Endodermal cell (in vitro differentiated cells): ENCODE measurements at regions not wholly inside any gene's neighbourhood (a gene's known extent, or its start where the extent isn't known, plus 50 kb on each side); places are given as distances from the start of the nearest gene placed in this dataset.

Source experiments
- DNase-seq: peaks from one replicate; pipeline ENCODE4 v3.0.0-alpha.2; 2017
- H3K27ac ChIP-seq: 2 replicates; pipeline ENCODE4 v1.5.1; 2013; ENCODE audit warnings: mild to moderate bottlenecking, low read depth, low read length, moderate library complexity
- H3K27me3 ChIP-seq: 2 replicates; pipeline ENCODE4 v1.6.1; 2013; ENCODE audit warnings: mild to moderate bottlenecking, low read length, moderate library complexity; ENCODE audit not compliant: insufficient read depth, control insufficient read depth, poor library complexity, severe bottlenecking
- H3K36me3 ChIP-seq: 2 replicates; pipeline ENCODE4 v1.7.0; 2013; ENCODE audit warnings: mild to moderate bottlenecking, low read length, moderate library complexity; ENCODE audit not compliant: control insufficient read depth, insufficient read depth
- H3K4me1 ChIP-seq: one replicate; pipeline ENCODE4 v1.7.0; 2013; ENCODE audit warnings: low read length; ENCODE audit not compliant: control insufficient read depth, insufficient read depth
- H3K4me3 ChIP-seq: 2 replicates; pipeline ENCODE4 v1.5.1; 2013; ENCODE audit warnings: mild to moderate bottlenecking, low read length, moderate library complexity
- H3K9ac ChIP-seq: 2 replicates; pipeline ENCODE4 v1.6.1; 2013; ENCODE audit warnings: mild to moderate bottlenecking, low read length, moderate library complexity; ENCODE audit not compliant: poor library complexity, severe bottlenecking; ENCODE audit errors: extremely low read depth
- H3K9me3 ChIP-seq: 2 replicates; pipeline ENCODE4 v1.6.1; 2013; ENCODE audit warnings: mild to moderate bottlenecking, low read length, moderate library complexity; ENCODE audit not compliant: control insufficient read depth
- H3K27ac Mint-ChIP-seq: 2 replicates; pipeline ENCODE4 v1.8.0; 2020; ENCODE audit warnings: mixed read lengths
- H3K27me3 Mint-ChIP-seq: 2 replicates; pipeline ENCODE4 v1.8.0; 2021; ENCODE audit warnings: mild to moderate bottlenecking, mixed read lengths; ENCODE audit not compliant: insufficient read depth
- H3K36me3 Mint-ChIP-seq: 2 replicates; pipeline ENCODE4 v1.8.0; 2020; ENCODE audit warnings: low read depth, mixed read lengths
- H3K4me1 Mint-ChIP-seq: 2 replicates; pipeline ENCODE4 v1.8.0; 2020; ENCODE audit warnings: mixed read lengths
- H3K4me3 Mint-ChIP-seq: 2 replicates; pipeline ENCODE4 v1.8.0; 2020; ENCODE audit warnings: mild to moderate bottlenecking, moderate library complexity, mixed read lengths
- H3K9me3 Mint-ChIP-seq: 2 replicates; pipeline ENCODE4 v1.8.0; 2020; ENCODE audit warnings: mild to moderate bottlenecking, mixed read lengths
- WGBS, 2 experiments: methylation state at CpG; one replicate each; pipeline versions ENCODE4 v1.1.5 to v1.1.7; 2013; ENCODE audit warnings: missing lambda C conversion rate in 2 of 2, mixed read lengths in 1 of 2; ENCODE audit not compliant: insufficient coverage in 1 of 2, insufficient read length in 1 of 2; 5-methylcytosine and 5-hydroxymethylcytosine counted together
- TF ChIP-seq, protein P1 (sequence below): fragments of 200-600 bp; sonication (generic); conservative IDR thresholded peaks from 2 replicates; pipeline ENCODE4 v1.5.0; 2021; ENCODE audit warnings: antibody characterized with exemption, mild to moderate bottlenecking

DNA sequence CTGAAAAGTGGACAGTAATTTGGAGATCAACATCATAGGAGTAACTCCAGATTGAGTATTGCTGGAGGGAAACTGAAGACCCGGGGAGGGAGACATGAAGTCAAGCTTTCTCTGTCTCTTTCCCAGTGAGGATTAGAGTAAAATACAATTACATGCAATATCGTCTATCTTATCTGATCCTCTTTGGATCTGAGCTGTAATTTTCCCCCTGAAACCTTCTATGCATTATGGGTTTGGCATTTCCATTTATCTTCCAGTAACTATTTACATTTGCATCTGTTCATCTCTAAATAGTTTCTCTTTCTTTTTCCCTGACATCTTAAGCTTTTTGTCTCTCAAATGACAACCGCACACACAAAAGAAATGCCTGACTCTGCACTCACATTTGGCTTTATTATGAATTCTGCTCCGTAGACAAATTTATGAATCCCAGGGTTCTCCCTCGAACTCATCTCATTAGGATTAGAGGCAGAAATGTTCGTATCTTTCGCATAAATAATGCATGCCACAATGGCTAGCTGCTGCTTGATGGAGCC is 113.1 kb downstream of the SPP2 start:
- no peaks in the 10 kb centered on the region for H3K4me1 ChIP-seq

DNA sequence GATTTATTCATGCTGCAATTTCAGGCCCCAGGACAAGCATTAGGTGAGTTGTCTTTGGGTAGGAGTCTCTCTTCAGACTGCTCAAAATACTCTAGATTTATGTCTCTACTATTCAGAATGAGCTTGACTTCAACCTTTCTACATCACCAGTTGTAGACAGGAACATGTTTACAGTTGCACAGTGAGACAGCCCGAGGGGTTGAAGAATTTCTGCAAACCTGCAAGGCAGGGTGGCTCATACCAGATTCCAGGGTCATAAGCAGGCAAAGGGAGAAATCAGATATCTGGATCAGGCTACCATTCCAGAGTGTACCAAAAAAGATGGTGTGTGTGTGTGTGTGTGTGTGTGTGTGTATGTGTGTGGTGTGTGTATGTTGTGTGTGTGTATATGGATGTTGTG is 112.4 kb downstream of the SPP2 start:
- Histone ChIP-seq H3K9me3 (no peaks in the 10 kb centered on the region), H3K4me1 (peaks cover 3% of the 10 kb centered on the region), H3K27me3 (no peaks in the 10 kb centered on the region), H3K27ac (no peak overlapping the region), H3K9ac (no peak overlapping the region), H3K36me3 (no peaks in the 10 kb centered on the region), H3K4me3 (no peak overlapping the region)
- Mint-ChIP-seq H3K27me3 (peaks cover 3% of the 10 kb centered on the region), H3K27ac (no peak overlapping the region), H3K9me3 (no peaks in the 10 kb centered on the region), H3K4me3 (no peak overlapping the region), H3K36me3 (no peaks in the 10 kb centered on the region), H3K4me1 (peaks cover 3% of the 10 kb centered on the region)
- TF ChIP-seq, protein P1, sequence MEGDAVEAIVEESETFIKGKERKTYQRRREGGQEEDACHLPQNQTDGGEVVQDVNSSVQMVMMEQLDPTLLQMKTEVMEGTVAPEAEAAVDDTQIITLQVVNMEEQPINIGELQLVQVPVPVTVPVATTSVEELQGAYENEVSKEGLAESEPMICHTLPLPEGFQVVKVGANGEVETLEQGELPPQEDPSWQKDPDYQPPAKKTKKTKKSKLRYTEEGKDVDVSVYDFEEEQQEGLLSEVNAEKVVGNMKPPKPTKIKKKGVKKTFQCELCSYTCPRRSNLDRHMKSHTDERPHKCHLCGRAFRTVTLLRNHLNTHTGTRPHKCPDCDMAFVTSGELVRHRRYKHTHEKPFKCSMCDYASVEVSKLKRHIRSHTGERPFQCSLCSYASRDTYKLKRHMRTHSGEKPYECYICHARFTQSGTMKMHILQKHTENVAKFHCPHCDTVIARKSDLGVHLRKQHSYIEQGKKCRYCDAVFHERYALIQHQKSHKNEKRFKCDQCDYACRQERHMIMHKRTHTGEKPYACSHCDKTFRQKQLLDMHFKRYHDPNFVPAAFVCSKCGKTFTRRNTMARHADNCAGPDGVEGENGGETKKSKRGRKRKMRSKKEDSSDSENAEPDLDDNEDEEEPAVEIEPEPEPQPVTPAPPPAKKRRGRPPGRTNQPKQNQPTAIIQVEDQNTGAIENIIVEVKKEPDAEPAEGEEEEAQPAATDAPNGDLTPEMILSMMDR, result no peak
- no peak for DNase-seq
- WGBS, 2 experiments, result 80 to 92% methylated on average over 1 of the region's 1 CpG

More for the DNA sequence above, 113.1 kb downstream of the SPP2 start:
- Histone ChIP-seq H3K27me3 (no peaks in the 10 kb centered on the region), H3K27ac (no peak overlapping the region), H3K36me3 (no peaks in the 10 kb centered on the region), H3K9me3 (no peaks in the 10 kb centered on the region), H3K9ac (no peak overlapping the region), H3K4me3 (no peak overlapping the region)
- 93% methylated on average over 7 of the region's 7 CpGs for WGBS, 2 experiments
- peaks cover 3% of the 10 kb centered on the region for H3K27me3 Mint-ChIP-seq
- H3K9me3 Mint-ChIP-seq, result no peaks in the 10 kb centered on the region
- no peak overlapping the region for H3K27ac Mint-ChIP-seq
- peaks cover 7% of the 10 kb centered on the region for H3K4me1 Mint-ChIP-seq
- H3K36me3 Mint-ChIP-seq, result no peaks in the 10 kb centered on the region
- H3K4me3 Mint-ChIP-seq, result no peak overlapping the region
- DNase-seq, result no peak
- TF ChIP-seq, protein P1, result no peak

DNA sequence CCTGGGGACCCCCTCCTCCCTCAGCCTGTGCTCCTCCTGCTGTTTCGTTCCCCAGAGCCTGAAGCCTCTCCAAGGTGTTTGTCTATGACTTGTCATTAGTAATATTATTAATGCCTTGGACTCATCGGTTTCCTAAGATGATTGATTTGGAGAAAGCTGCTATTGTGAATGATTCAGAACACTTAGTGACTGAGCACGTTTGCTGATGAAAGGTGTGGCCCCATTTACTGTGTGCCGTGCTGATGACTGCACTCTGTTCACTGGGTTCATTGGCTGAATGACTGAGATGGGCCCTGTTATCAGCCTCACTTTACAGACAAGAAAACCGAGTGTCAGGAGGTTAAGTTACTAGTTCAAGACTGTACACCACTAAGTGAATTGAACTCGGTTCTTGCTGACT is 111.4 kb downstream of the SPP2 start:
- H3K4me3 ChIP-seq, result no peak overlapping the region
- WGBS, 2 experiments, result 82 to 91% methylated on average over 4 to 6 of the region's 6 CpGs
- no peaks in the 10 kb centered on the region for H3K27me3 ChIP-seq
- no peak overlapping the region for H3K27ac Mint-ChIP-seq
- TF ChIP-seq, protein P1, result no peak
- no peaks in the 10 kb centered on the region for H3K36me3 ChIP-seq
- H3K9me3 Mint-ChIP-seq, result no peaks in the 10 kb centered on the region
- H3K9me3 ChIP-seq, result no peaks in the 10 kb centered on the region
- no peak overlapping the region for H3K9ac ChIP-seq
- H3K4me3 Mint-ChIP-seq, result no peak overlapping the region
- peaks cover 3% of the 10 kb centered on the region for H3K4me1 ChIP-seq
- no peak overlapping the region for H3K27ac ChIP-seq
- no peaks in the 10 kb centered on the region for H3K36me3 Mint-ChIP-seq
- H3K4me1 Mint-ChIP-seq, result peaks cover 4% of the 10 kb centered on the region
- no peak for DNase-seq
- peaks cover 3% of the 10 kb centered on the region for H3K27me3 Mint-ChIP-seq
